AG04450 (cell line): ENCODE measurements at regions not wholly inside any gene's neighbourhood (a gene's known extent, or its start where the extent isn't known, plus 50 kb on each side); places are given as distances from the start of the nearest gene placed in this dataset.

ENCODE experiments used
- CTCF ChIA-PET: fragments of 300-600, 350-600 bp; formaldehyde crosslinking; extraction: SDS; loops from one replicate; lab custom pipeline; 2022; ENCODE audit warnings: antibody characterized with exemption, inconsistent platforms; lab: Charles Lee
- POLR2A ChIA-PET: fragments of 350-600 bp; formaldehyde crosslinking; extraction: SDS; loops from one replicate; lab custom pipeline; 2021; ENCODE audit warnings: antibody characterized with exemption, inconsistent platforms; lab: Yijun Ruan, JAX
- DNase-seq: peaks from one replicate; pipeline ENCODE4 v3.0.0-alpha.2; 2011; ENCODE audit warnings: low read depth, low spot score
- H3K27ac ChIP-seq: one replicate; pipeline ENCODE4 v1.5.1; 2012; ENCODE audit warnings: low read depth, low read length, control low read depth
- H3K27me3 ChIP-seq: one replicate; pipeline ENCODE4 v1.6.0; 2012; ENCODE audit warnings: low read length; ENCODE audit not compliant: control insufficient read depth, insufficient read depth
- H3K4me3 ChIP-seq: 2 replicates; pipeline ENCODE4 v1.5.1; 2011; ENCODE audit warnings: mild to moderate bottlenecking, low read depth, low read length, control low read depth
- H3K9me3 ChIP-seq: 2 replicates; pipeline ENCODE4 v1.5.1; 2012; ENCODE audit warnings: low read length; ENCODE audit not compliant: control insufficient read depth, insufficient read depth
- CTCF ChIP-seq: IDR thresholded peaks from 2 replicates; pipeline ENCODE4 v1.5.1; 2011; ENCODE audit warnings: low read depth, low read length, control low read depth, inconsistent platforms

GRCh38 chr11:44407211-44407996 is 97.5 kb upstream of the ALX4 start:
- CTCF ChIA-PET: interaction anchor here (0.6 to 1.2 kb wide), 2 partner anchors 312 to 939 kb away, joined by 3 read pairs; partner anchors contain the start of gene EXT2
- POLR2A ChIA-PET: no interaction called here

DNA sequence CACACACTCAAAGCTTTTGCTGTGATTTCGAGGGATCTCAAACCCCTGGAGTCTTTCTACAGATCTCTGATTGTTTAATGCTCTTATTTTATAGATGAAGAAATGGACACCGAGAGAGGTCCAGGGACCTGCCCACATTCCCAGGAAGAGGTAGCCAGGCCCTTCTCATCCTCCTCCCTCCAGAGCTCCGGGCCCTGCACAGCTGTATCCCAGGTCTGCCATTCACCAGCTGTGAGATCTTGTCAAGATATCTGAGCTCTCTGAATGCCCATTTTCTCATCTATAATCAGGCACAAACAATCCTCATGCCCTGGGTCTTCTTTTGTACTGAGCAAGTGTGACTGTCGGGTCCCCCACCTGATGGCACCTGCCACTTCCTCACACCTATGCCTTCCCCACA is 98.2 kb upstream of the ALX4 start:
- Histone ChIP-seq H3K9me3 (no peaks in the 10 kb centered on the region), H3K27me3 (peaks cover 16% of the 10 kb centered on the region), H3K27ac (no peak overlapping the region), H3K4me3 (no peak overlapping the region)
- TF ChIP-seq CTCF: no peak
- no peak for DNase-seq
- POLR2A ChIA-PET: no interaction called here
- CTCF ChIA-PET: interaction anchor here (1.2 kb wide), 1 partner anchor 313 kb away, joined by 3 read pairs; the partner anchor contains the start of gene EXT2

More at GRCh38 chr11:44407211-44407996, 97.5 kb upstream of the ALX4 start:
- Histone ChIP-seq H3K27ac (no peak overlapping the region), H3K4me3 (no peak overlapping the region), H3K9me3 (no peaks in the 10 kb centered on the region), H3K27me3 (peaks cover 10% of the 10 kb centered on the region)
- no peak for TF ChIP-seq CTCF
- no peak for DNase-seq

- POLR2A ChIA-PET: no interaction called here
- Histone ChIP-seq H3K27ac (no peak overlapping the region), H3K9me3 (no peaks in the 10 kb centered on the region), H3K4me3 (no peak overlapping the region), H3K27me3 (peaks cover 17% of the 10 kb centered on the region)
- CTCF ChIA-PET: interaction anchor here (1.2 kb wide), 1 partner anchor 313 kb away, joined by 3 read pairs; the partner anchor contains the start of gene EXT2
- no peak for TF ChIP-seq CTCF
- no peak for DNase-seq
Observed at GRCh38 chr11:44408711-44409470, 99.0 kb upstream of the ALX4 start.

DNA sequence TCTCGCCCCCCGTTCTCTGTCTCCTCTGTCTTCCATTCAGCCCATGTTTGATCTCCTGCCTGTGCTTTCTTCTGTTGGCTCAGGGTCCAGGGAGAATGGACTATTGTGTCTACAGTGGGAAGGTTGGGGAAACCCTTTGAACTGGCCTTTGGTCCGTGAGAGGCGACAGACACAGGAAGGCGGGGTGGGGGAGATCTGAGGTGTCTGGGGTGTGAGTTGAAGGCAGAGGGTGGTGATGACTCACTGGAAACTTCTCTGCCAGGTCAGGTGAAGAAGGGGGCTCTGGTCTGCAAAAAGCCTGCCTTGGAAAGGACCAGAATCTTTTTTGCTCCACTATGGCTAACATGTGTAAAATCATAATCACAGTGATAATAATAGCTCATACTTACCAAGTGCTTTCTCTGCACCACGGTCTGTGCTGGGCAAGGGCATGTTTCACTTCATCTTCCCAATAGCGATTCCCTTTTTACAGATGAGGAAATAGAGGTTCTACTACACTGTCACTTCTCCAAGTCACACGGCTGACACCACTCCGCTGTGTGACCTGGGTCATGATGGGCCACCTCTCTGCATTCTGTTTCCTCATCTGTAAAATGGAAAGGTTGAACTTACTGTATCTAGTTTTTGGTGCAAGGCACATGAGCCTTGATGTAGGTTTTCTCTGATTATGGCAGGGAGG is 99.8 kb upstream of the ALX4 start:
- no peaks in the 10 kb centered on the region for H3K9me3 ChIP-seq
- ChIA-PET POLR2A (no interaction called here), CTCF (no interaction called here)
- peaks cover 14% of the 10 kb centered on the region for H3K27me3 ChIP-seq
- DNase-seq: no peak
- TF ChIP-seq CTCF: no peak
- no peak overlapping the region for H3K27ac ChIP-seq
- no peak overlapping the region for H3K4me3 ChIP-seq
